HepG2 (cell line): ENCODE measurements at regions not wholly inside any gene's neighbourhood (a gene's known extent, or its start where the extent isn't known, plus 50 kb on each side); places are given as distances from the start of the nearest gene placed in this dataset.
A peak's percentile ranks its signal among the peaks of the same experiment; 100 is the strongest.

ENCODE experiments used
- ATAC-seq: fragments of 200-7000 bp; cut with Tn5 transposase; 3 replicates; pipeline ENCODE4 v1.9.1; 2020; ENCODE audit warnings: mild to moderate bottlenecking, moderate library complexity
- BruUV-seq: library from RNA; stranded (reverse); fragments of 400-500 nt; replicated peaks from 2 replicates; lab custom pipeline; 2021; lab: Mats Ljungman, UMichigan
- CTCF ChIA-PET: fragments of 300-600 bp; formaldehyde crosslinking; extraction: SDS; loops from one replicate; lab custom pipeline; 2021; ENCODE audit warnings: low total read pairs, inconsistent platforms, low intra/inter-chr PET ratio; lab: Yijun Ruan, JAX
- POLR2A ChIA-PET: fragments of 350-600 bp; sonication (Branson Sonifier 250); formaldehyde crosslinking; loops from one replicate; lab custom pipeline; 2020; ENCODE audit warnings: antibody characterized with exemption, inconsistent platforms; lab: Yijun Ruan, JAX
- DNase-seq: peaks from one replicate; pipeline ENCODE4 v3.0.0-alpha.2; 2015; ENCODE audit warnings: low spot score
- FAIRE-seq: peaks from 3 replicates; lab custom pipeline; 2011; peaks lifted over from hg19 to GRCh38; lab: Jason Lieb, UNC
- H2AFZ ChIP-seq: one replicate; pipeline ENCODE4 v1.6.1; 2011; ENCODE audit warnings: low read length, inconsistent platforms
- H3K27ac ChIP-seq: fragments of 300-600 bp; 3 replicates; pipeline ENCODE4 v1.8.0; 2011; ENCODE audit warnings: mixed run types, mild to moderate bottlenecking, mixed read lengths, low read length, inconsistent platforms; ENCODE audit not compliant: insufficient read depth; ENCODE audit errors: extremely low read length
- H3K27me3 ChIP-seq, 2 experiments: fragments of 200-600 bp in 1 of 2; 2 replicates in 1 of 2; 3 replicates in 1 of 2; pipeline versions ENCODE4 v1.6.0 to v1.8.0; 2011; ENCODE audit warnings: low read length in 2 of 2, mild to moderate bottlenecking in 2 of 2, moderate library complexity in 2 of 2, inconsistent platforms in 1 of 2; ENCODE audit not compliant: insufficient read depth in 2 of 2, control insufficient read depth in 1 of 2
- H3K36me3 ChIP-seq, 2 experiments: fragments of 200-600 bp in 1 of 2; replicated peaks in 1 of 2; 2 replicates in 1 of 2; 3 replicates in 1 of 2; pipeline versions ENCODE4 v1.5.1 to v1.8.0; 2011; ENCODE audit warnings: low read length in 2 of 2, inconsistent platforms in 1 of 2; ENCODE audit not compliant: insufficient read depth in 2 of 2, control insufficient read depth in 1 of 2
- H3K4me1 ChIP-seq: 2 replicates; pipeline ENCODE4 v1.5.1; 2012; ENCODE audit warnings: low read length, inconsistent platforms; ENCODE audit not compliant: insufficient read depth
- H3K4me2 ChIP-seq: 2 replicates; pipeline ENCODE4 v1.6.0; 2011; ENCODE audit warnings: low read depth, low read length, inconsistent platforms
- H3K4me3 ChIP-seq, 3 experiments: fragments of 200-600 bp in 1 of 3; sonication (generic), shearing (Covaris generic) in 1 of 3; replicated peaks in 1 of 3; 2 replicates each; pipeline ENCODE4 v1.5.1; 2011 to 2016; ENCODE audit warnings: low read length in 3 of 3, inconsistent platforms in 2 of 3, low read depth in 2 of 3, mild to moderate bottlenecking in 2 of 3, control low read depth in 1 of 3, mixed read lengths in 1 of 3; ENCODE audit not compliant: insufficient read depth in 1 of 3
- H3K79me2 ChIP-seq: one replicate; pipeline ENCODE4 v1.6.1; 2011; ENCODE audit warnings: low read length, inconsistent platforms; ENCODE audit not compliant: insufficient read depth
- H3K9ac ChIP-seq: 2 replicates; pipeline ENCODE4 v1.6.0; 2011; ENCODE audit warnings: mild to moderate bottlenecking, low read depth, low read length, inconsistent platforms; ENCODE audit not compliant: insufficient read depth
- H3K9me3 ChIP-seq: 2 replicates; pipeline ENCODE4 v1.5.1; 2012; ENCODE audit warnings: mild to moderate bottlenecking, low read length
- H4K20me1 ChIP-seq: 2 replicates; pipeline ENCODE4 v1.6.0; 2011; ENCODE audit warnings: inconsistent platforms, mild to moderate bottlenecking, low read length, moderate library complexity; ENCODE audit not compliant: insufficient read depth
- ATF5 ChIP-seq: sonication (generic); formaldehyde crosslinking; IDR thresholded peaks from 2 replicates; pipeline ENCODE4 v1.4.0; 2020; ENCODE audit warnings: mild to moderate bottlenecking, low read depth, missing genetic modification reagents
- ELF4 ChIP-seq: sonication (generic); formaldehyde crosslinking; IDR thresholded peaks from 2 replicates; pipeline ENCODE4 v1.5.0; 2020; ENCODE audit warnings: missing genetic modification reagents, mild to moderate bottlenecking, moderate library complexity, borderline replicate concordance
- ERF ChIP-seq: IDR thresholded peaks from 2 replicates; pipeline ENCODE4 v1.6.1; 2018; ENCODE audit warnings: missing biosample characterization, missing genetic modification reagents
- HMGA1 ChIP-seq: sonication (generic); formaldehyde crosslinking; conservative IDR thresholded peaks from 2 replicates; pipeline ENCODE4 v1.4.0; 2020; ENCODE audit warnings: missing genetic modification reagents
- IRF9 ChIP-seq: sonication (generic); formaldehyde crosslinking; IDR thresholded peaks from 2 replicates; pipeline ENCODE4 v1.8.0; 2022; ENCODE audit warnings: missing genetic modification reagents, mild to moderate bottlenecking, borderline replicate concordance
- NFIB ChIP-seq: sonication (generic); formaldehyde crosslinking; IDR thresholded peaks from 2 replicates; pipeline ENCODE4 v1.9.0; 2021; ENCODE audit warnings: missing genetic modification reagents, mild to moderate bottlenecking, borderline replicate concordance
- POLR2AphosphoS2 ChIP-seq: IDR thresholded peaks from 2 replicates; pipeline ENCODE4 v1.6.1; 2011; ENCODE audit warnings: low read depth, low read length, improper control_type of control experiment
- SMAD3 ChIP-seq: sonication (generic); formaldehyde crosslinking; IDR thresholded peaks from 2 replicates; pipeline ENCODE4 v1.4.0; 2020; ENCODE audit warnings: missing genetic modification reagents
- TEAD3 ChIP-seq: optimal IDR thresholded peaks from 2 replicates; pipeline ENCODE3; 2016; ENCODE audit warnings: borderline replicate concordance
- ZNF557 ChIP-seq: sonication (generic); formaldehyde crosslinking; IDR thresholded peaks from 2 replicates; pipeline ENCODE4 v1.4.0; 2020; ENCODE audit warnings: missing genetic modification reagents
- ZNF605 ChIP-seq: sonication (generic); formaldehyde crosslinking; IDR thresholded peaks from 2 replicates; pipeline ENCODE4 v1.8.0; 2022; ENCODE audit warnings: mild to moderate bottlenecking, missing genetic modification reagents
- ZSCAN12 ChIP-seq: sonication (generic); formaldehyde crosslinking; IDR thresholded peaks from 2 replicates; pipeline ENCODE4 v1.9.0; 2021; ENCODE audit warnings: mild to moderate bottlenecking, missing genetic modification reagents
- WGBS: methylation state at CpG from one replicate; pipeline ENCODE4 v1.1.6; 2017; ENCODE audit warnings: low lambda C conversion rate; 5-methylcytosine and 5-hydroxymethylcytosine counted together
- in situ Hi-C: cut with HindIII; loops from 2 replicates; pipeline ENCODE4 v1.10.0; 2017; ENCODE audit warnings: low pct_unique_long_range_greater_than_20kb; ENCODE audit not compliant: extremely low pct_ligation_motif_present
- intact Hi-C: fragments of 100-400 bp; cut with micrococcal nuclease; formaldehyde crosslinking; loops from one replicate; pipeline ENCODE4 v1.10.0; 2022; ENCODE audit not compliant: unreplicated experiment
- TF ChIP-seq, protein P1 (sequence below): sonication (generic); formaldehyde crosslinking; conservative IDR thresholded peaks from 2 replicates; pipeline ENCODE4 v1.4.0; 2020; ENCODE audit warnings: missing genetic modification reagents
- TF ChIP-seq, protein P2 (sequence below): fragments of 450-650 bp; IDR thresholded peaks from 2 replicates; pipeline ENCODE4 v1.6.1; 2017; ENCODE audit warnings: mild to moderate bottlenecking

GRCh38 chr5:38099205-38100168, 158.9 kb upstream of the EGFLAM start:
- POLR2A ChIA-PET, result no interaction called here
- Histone ChIP-seq H3K4me1 (peaks cover 59% of the 10 kb centered on the region), H3K4me3 (no peak overlapping the region), H3K27me3 (no peaks in the 10 kb centered on the region), H3K9me3 (peaks cover 9% of the 10 kb centered on the region; the same call in 1 of the 2 replicates), H3K27ac (no peak overlapping the region), H3K4me2 (no peak overlapping the region), H3K79me2 (no peaks in the 10 kb centered on the region), H4K20me1 (no peaks in the 10 kb centered on the region), H3K36me3 (no peaks in the 10 kb centered on the region), H2AFZ (peak overlapping the region; percentile 11), H3K9ac (no peak overlapping the region)
- TF ChIP-seq IRF9 (no peak), ZNF605 (CRISPR knock-in tag) (no peak), ATF5 (CRISPR knock-in tag) (no peak), NFIB (no peak), ERF (no peak), SMAD3 (CRISPR knock-in tag) (no peak), HMGA1 (CRISPR knock-in tag) (no peak), ZNF557 (CRISPR knock-in tag) (no peak), ZSCAN12 (CRISPR knock-in tag) (no peak), ELF4 (no peak), TEAD3 (no peak), POLR2AphosphoS2 (no peak)
- TF ChIP-seq, protein P1, sequence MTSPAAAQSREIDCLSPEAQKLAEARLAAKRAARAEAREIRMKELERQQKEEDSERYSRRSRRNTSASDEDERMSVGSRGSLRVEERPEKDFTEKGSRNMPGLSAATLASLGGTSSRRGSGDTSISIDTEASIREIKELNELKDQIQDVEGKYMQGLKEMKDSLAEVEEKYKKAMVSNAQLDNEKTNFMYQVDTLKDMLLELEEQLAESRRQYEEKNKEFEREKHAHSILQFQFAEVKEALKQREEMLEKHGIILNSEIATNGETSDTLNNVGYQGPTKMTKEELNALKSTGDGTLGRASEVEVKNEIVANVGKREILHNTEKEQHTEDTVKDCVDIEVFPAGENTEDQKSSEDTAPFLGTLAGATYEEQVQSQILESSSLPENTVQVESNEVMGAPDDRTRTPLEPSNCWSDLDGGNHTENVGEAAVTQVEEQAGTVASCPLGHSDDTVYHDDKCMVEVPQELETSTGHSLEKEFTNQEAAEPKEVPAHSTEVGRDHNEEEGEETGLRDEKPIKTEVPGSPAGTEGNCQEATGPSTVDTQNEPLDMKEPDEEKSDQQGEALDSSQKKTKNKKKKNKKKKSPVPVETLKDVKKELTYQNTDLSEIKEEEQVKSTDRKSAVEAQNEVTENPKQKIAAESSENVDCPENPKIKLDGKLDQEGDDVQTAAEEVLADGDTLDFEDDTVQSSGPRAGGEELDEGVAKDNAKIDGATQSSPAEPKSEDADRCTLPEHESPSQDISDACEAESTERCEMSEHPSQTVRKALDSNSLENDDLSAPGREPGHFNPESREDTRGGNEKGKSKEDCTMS (CRISPR knock-in tag), result no peak
- TF ChIP-seq, protein P2, sequence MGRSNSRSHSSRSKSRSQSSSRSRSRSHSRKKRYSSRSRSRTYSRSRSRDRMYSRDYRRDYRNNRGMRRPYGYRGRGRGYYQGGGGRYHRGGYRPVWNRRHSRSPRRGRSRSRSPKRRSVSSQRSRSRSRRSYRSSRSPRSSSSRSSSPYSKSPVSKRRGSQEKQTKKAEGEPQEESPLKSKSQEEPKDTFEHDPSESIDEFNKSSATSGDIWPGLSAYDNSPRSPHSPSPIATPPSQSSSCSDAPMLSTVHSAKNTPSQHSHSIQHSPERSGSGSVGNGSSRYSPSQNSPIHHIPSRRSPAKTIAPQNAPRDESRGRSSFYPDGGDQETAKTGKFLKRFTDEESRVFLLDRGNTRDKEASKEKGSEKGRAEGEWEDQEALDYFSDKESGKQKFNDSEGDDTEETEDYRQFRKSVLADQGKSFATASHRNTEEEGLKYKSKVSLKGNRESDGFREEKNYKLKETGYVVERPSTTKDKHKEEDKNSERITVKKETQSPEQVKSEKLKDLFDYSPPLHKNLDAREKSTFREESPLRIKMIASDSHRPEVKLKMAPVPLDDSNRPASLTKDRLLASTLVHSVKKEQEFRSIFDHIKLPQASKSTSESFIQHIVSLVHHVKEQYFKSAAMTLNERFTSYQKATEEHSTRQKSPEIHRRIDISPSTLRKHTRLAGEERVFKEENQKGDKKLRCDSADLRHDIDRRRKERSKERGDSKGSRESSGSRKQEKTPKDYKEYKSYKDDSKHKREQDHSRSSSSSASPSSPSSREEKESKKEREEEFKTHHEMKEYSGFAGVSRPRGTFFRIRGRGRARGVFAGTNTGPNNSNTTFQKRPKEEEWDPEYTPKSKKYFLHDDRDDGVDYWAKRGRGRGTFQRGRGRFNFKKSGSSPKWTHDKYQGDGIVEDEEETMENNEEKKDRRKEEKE, result no peak
- BruUV-seq, result no TSS peak
- intact Hi-C loops (loop anchor here (5.0 kb wide), 1 partner anchor 37 kb away; no protein-coding TSS in a partner anchor), in situ Hi-C loops (no loop called here)
- 95% methylated on average over 3 of the region's 3 CpGs for WGBS
- no peak for FAIRE-seq
- no peak for DNase-seq
- CTCF ChIA-PET, result no interaction called here
- no peak for ATAC-seq
